HL-60 (cell line): ENCODE measurements at regions not wholly inside any gene's neighbourhood (a gene's known extent, or its start where the extent isn't known, plus 50 kb on each side); places are given as distances from the start of the nearest gene placed in this dataset.
"Not testable (repeated sequence)": the region's sequence is repeated elsewhere in the genome, so short reads cannot be mapped to it uniquely, and the experiment has no call there.

Experiments used
- DNase-seq, 2 experiments: peaks; one replicate each; pipeline ENCODE4 v3.0.0-alpha.2; 2010 to 2020; ENCODE audit warnings: low read depth in 1 of 2, low spot score in 1 of 2
- H3K27ac ChIP-seq: fragments of 250-450 bp; sonication (Bioruptor Pico); replicated peaks from 2 replicates; pipeline ENCODE4 v1.5.1; 2020; ENCODE audit warnings: mild to moderate bottlenecking, moderate library complexity
- H3K27me3 ChIP-seq: fragments of 250-450 bp; sonication (Bioruptor Pico); 2 replicates; pipeline ENCODE4 v1.5.1; 2021; ENCODE audit warnings: mild to moderate bottlenecking, moderate library complexity; ENCODE audit not compliant: insufficient read depth, poor library complexity, severe bottlenecking
- H3K4me3 ChIP-seq: replicated peaks from 2 replicates; pipeline ENCODE4 v1.5.1; 2011; ENCODE audit warnings: mild to moderate bottlenecking, control low read depth, low read length; ENCODE audit not compliant: insufficient read depth
- CTCF ChIP-seq: IDR thresholded peaks from one replicate; pipeline ENCODE4 v1.5.1; 2011; ENCODE audit warnings: low read length, control low read depth, inconsistent platforms; ENCODE audit not compliant: insufficient read depth
- GABPA ChIP-seq: IDR thresholded peaks from 2 replicates; pipeline ENCODE4 v1.6.1; 2012; ENCODE audit warnings: low read depth
- POLR2AphosphoS5 ChIP-seq: IDR thresholded peaks from 2 replicates; pipeline ENCODE4 v1.6.1; 2012; ENCODE audit warnings: low read depth
- SPI1 ChIP-seq: IDR thresholded peaks from 2 replicates; pipeline ENCODE4 v1.6.1; 2012; ENCODE audit warnings: low read depth, mild to moderate bottlenecking, borderline replicate concordance
- TF ChIP-seq, protein P1 (sequence below): IDR thresholded peaks from 2 replicates; pipeline ENCODE4 v1.6.1; 2012; ENCODE audit warnings: low read depth; ENCODE audit not compliant: insufficient replicate concordance

GRCh38 chr3:95826419-95826818, 988.0 kb upstream of the EPHA6 start:
- no peaks in the 10 kb centered on the region for H3K27me3 ChIP-seq
- no peak for DNase-seq
- no peak overlapping the region for H3K4me3 ChIP-seq
- no peak overlapping the region for H3K27ac ChIP-seq
- no peak for TF ChIP-seq GABPA
- no peak for TF ChIP-seq CTCF
- TF ChIP-seq, protein P1, sequence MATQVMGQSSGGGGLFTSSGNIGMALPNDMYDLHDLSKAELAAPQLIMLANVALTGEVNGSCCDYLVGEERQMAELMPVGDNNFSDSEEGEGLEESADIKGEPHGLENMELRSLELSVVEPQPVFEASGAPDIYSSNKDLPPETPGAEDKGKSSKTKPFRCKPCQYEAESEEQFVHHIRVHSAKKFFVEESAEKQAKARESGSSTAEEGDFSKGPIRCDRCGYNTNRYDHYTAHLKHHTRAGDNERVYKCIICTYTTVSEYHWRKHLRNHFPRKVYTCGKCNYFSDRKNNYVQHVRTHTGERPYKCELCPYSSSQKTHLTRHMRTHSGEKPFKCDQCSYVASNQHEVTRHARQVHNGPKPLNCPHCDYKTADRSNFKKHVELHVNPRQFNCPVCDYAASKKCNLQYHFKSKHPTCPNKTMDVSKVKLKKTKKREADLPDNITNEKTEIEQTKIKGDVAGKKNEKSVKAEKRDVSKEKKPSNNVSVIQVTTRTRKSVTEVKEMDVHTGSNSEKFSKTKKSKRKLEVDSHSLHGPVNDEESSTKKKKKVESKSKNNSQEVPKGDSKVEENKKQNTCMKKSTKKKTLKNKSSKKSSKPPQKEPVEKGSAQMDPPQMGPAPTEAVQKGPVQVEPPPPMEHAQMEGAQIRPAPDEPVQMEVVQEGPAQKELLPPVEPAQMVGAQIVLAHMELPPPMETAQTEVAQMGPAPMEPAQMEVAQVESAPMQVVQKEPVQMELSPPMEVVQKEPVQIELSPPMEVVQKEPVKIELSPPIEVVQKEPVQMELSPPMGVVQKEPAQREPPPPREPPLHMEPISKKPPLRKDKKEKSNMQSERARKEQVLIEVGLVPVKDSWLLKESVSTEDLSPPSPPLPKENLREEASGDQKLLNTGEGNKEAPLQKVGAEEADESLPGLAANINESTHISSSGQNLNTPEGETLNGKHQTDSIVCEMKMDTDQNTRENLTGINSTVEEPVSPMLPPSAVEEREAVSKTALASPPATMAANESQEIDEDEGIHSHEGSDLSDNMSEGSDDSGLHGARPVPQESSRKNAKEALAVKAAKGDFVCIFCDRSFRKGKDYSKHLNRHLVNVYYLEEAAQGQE = no peak
- TF ChIP-seq SPI1 = no peak
- TF ChIP-seq POLR2AphosphoS5 = no peak

GRCh38 chr3:95832146-95832545, 982.2 kb upstream of the EPHA6 start:
- TF ChIP-seq, protein P1 = no peak
- TF ChIP-seq GABPA = no peak
- TF ChIP-seq POLR2AphosphoS5 = no peak
- H3K27ac ChIP-seq = no peak overlapping the region

GRCh38 chr3:95860628-95861027, 953.8 kb upstream of the EPHA6 start:
- not testable (repeated sequence) for H3K4me3 ChIP-seq, DNase-seq, H3K27me3 ChIP-seq, H3K27ac ChIP-seq

More at GRCh38 chr3:95832146-95832545, 982.2 kb upstream of the EPHA6 start:
- Histone ChIP-seq H3K4me3 (no peak overlapping the region), H3K27me3 (no peaks in the 10 kb centered on the region)
- no peak for DNase-seq

GRCh38 chr3:95883801-95884200, 930.6 kb upstream of the EPHA6 start:
- Histone ChIP-seq H3K27ac (no peak overlapping the region), H3K4me3 (no peak overlapping the region), H3K27me3 (no peaks in the 10 kb centered on the region)
- TF ChIP-seq SPI1 = no peak
- TF ChIP-seq, protein P1 = no peak
- no peak for TF ChIP-seq CTCF
- DNase-seq = no peak
